Skeletal muscle tissue (tissue), 3 donors: ENCODE measurements at regions not wholly inside any gene's neighbourhood (a gene's known extent, or its start where the extent isn't known, plus 50 kb on each side); places are given as distances from the start of the nearest gene placed in this dataset.

Experiments used
- H3K27ac ChIP-seq: one replicate; pipeline ENCODE4 v1.7.0; 2013; ENCODE audit warnings: mild to moderate bottlenecking, low read depth, low read length, inconsistent platforms
- H3K27me3 ChIP-seq, 3 donors: one replicate each; pipeline ENCODE4 v1.7.0; 2013; ENCODE audit warnings: low read length in 3 of 3; ENCODE audit not compliant: control insufficient read depth in 3 of 3, insufficient read depth in 3 of 3
- H3K36me3 ChIP-seq, 3 donors: one replicate each; pipeline ENCODE4 v1.7.0; 2013; ENCODE audit warnings: low read length in 3 of 3; ENCODE audit not compliant: control insufficient read depth in 3 of 3, insufficient read depth in 3 of 3
- H3K4me1 ChIP-seq, 3 donors: one replicate each; pipeline ENCODE4 v1.7.0; 2013; ENCODE audit warnings: low read length in 3 of 3, mild to moderate bottlenecking in 3 of 3; ENCODE audit not compliant: control insufficient read depth in 3 of 3, insufficient read depth in 3 of 3
- H3K4me3 ChIP-seq, 3 donors: one replicate each; pipeline ENCODE4 v1.7.0; 2013; ENCODE audit warnings: low read length in 3 of 3
- H3K9ac ChIP-seq, 3 donors: one replicate each; pipeline ENCODE4 v1.7.0; 2013; ENCODE audit warnings: low read length in 3 of 3, mild to moderate bottlenecking in 3 of 3, moderate library complexity in 2 of 3, low read depth in 1 of 3
- H3K9me3 ChIP-seq, 3 donors: one replicate each; pipeline ENCODE4 v1.7.0; 2013; ENCODE audit warnings: low read length in 3 of 3; ENCODE audit not compliant: control insufficient read depth in 3 of 3
- donor health status: Osteomylitis.

- H3K27me3 ChIP-seq: no peaks in the 10 kb centered on the region
- no peaks in the 10 kb centered on the region for H3K9me3 ChIP-seq
- no peak overlapping the region for H3K27ac ChIP-seq
These were observed 215.4 kb downstream of the KDR start for GRCh38 chr4:54909961-54910360.

DNA sequence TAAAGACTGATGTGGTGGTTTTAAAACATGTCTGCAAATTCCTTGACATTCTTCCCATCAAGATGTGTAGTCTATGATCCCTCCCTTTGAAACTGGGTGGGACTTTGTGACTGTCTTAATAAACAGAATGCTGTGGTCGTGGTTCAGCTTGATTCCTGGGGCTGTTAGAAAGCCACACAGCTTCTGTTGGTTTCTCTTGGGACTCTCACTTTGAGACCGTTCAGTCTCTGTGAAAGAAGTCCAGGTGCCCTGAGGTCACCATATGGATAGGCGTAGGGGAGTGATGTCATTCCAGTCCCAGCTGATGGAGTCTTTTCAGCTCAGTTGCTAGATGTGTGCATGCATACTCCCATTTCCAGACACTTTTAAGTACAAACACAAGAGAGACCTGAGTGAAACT is 216.6 kb downstream of the KDR start:
- H3K27ac ChIP-seq: no peak overlapping the region
- H3K36me3 ChIP-seq: no peaks in the 10 kb centered on the region
- H3K4me3 ChIP-seq: no peak overlapping the region
- no peaks in the 10 kb centered on the region for H3K9me3 ChIP-seq
- H3K9ac ChIP-seq: no peak overlapping the region
- H3K27me3 ChIP-seq: no peaks in the 10 kb centered on the region
- peaks cover 2 to 3% (median 2%) of the 10 kb centered on the region in 3 donors for H3K4me1 ChIP-seq

More at GRCh38 chr4:54909961-54910360, 215.4 kb downstream of the KDR start:
- Histone ChIP-seq H3K36me3 (no peaks in the 10 kb centered on the region), H3K9ac (no peak overlapping the region), H3K4me1 (peaks cover 7 to 9% (median 9%) of the 10 kb centered on the region in 3 donors), H3K4me3 (no peak overlapping the region)

DNA sequence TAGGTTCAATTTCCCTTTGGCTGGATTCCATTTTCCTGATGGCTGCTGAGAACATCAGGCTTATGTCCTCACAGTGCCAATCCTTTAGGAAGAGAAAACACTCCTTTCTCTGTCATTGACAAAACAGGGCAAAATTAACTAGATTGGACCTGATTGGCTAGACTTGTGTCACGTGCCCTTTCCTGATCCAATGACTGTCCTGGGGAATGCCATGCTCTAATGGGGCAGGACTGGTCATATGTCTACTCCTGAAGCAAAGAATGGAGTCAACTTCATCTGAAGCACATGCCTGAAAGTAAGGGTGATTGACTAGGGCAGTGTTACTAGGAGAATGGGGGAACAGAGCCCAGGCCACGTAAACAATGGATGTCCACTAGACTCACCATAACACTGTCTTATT is 220.4 kb downstream of the KDR start:
- Histone ChIP-seq H3K36me3 (no peaks in the 10 kb centered on the region), H3K9me3 (no peaks in the 10 kb centered on the region), H3K9ac (no peak overlapping the region), H3K27me3 (no peaks in the 10 kb centered on the region), H3K4me1 (no peaks in the 10 kb centered on the region), H3K27ac (no peak overlapping the region), H3K4me3 (no peak overlapping the region)

DNA sequence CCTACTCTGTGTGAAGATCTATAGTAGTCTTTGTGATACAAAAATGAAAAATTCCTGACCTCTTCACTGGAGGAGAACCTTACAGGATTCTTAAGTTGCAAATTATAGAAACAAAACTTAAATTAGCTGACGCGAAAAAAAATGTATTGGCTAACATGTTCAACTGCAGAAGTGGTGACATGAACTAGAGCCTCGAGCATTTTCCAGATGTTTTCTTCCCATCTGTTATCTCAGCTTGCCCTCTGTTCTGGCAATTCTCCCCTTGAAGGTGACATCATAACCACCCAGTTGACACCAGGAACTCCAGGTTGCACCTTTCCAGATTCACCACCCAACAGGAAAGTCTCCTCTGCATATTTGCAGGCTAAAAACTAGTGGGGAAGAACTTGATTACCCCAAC is 222.4 kb downstream of the KDR start:
- no peaks in the 10 kb centered on the region for H3K27me3 ChIP-seq
- no peak overlapping the region for H3K9ac ChIP-seq
- H3K27ac ChIP-seq: no peak overlapping the region
- no peak overlapping the region for H3K4me3 ChIP-seq
- H3K9me3 ChIP-seq: no peaks in the 10 kb centered on the region
- H3K4me1 ChIP-seq: no peaks in the 10 kb centered on the region
- H3K36me3 ChIP-seq: no peaks in the 10 kb centered on the region

DNA sequence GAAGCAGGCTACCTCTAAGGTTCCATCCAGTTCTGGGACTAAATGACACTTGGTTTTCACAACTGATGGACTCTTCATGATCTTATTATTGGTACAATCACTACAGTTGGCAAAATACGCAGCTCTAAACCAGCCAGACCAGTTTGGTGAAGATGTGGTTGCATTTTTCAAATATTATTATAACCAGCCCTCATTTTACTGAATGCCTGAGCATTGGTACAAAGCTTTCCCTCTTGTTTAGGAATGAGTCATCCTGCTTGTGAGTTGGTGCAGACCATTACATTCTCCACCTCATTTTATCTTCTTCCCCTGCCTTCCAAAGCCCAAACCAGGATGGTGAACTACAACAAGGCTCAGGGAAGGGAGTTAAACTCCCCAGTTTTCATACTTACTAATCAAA is 223.1 kb downstream of the KDR start:
- Histone ChIP-seq H3K9me3 (no peaks in the 10 kb centered on the region), H3K4me3 (no peak overlapping the region), H3K9ac (no peak overlapping the region), H3K27ac (no peak overlapping the region), H3K27me3 (no peaks in the 10 kb centered on the region), H3K36me3 (no peaks in the 10 kb centered on the region), H3K4me1 (no peaks in the 10 kb centered on the region)

GRCh38 chr4:54901202-54901601 is 224.2 kb downstream of the KDR start:
- Histone ChIP-seq H3K4me3 (no peak overlapping the region), H3K27ac (no peak overlapping the region), H3K4me1 (no peaks in the 10 kb centered on the region), H3K36me3 (no peaks in the 10 kb centered on the region), H3K9ac (no peak overlapping the region), H3K9me3 (no peaks in the 10 kb centered on the region), H3K27me3 (no peaks in the 10 kb centered on the region)

DNA sequence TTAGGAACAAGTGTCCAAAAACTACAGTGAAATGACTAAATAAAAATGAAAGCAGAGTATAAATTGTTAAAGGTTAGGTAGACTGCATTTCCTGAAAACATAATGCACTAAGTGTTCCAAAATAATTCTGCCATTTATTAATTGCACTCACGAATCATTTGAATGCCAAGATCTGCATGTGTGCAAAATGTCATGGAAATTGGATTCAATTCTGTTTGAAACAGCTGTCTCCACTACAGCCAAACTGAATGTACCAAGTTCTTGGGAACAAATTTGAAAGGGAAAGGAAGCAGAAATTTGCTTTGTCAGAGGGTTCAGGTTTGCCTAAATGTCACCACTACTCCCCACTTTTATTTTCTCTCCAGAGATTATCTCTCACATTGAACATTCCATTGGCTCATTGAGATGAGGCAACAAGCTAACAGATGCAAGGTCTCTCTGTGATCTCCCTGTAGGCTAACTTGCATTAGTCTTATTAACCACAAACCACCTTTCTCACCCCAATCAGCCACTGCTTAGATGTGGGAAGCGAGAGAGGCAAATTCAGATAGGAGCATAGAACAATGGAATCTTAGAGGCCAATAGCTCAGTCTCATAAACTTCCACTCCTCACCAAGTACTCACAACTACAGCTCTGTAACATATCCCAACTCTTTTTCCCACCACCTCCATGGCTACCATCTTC is 226.6 kb downstream of the KDR start:
- no peaks in the 10 kb centered on the region for H3K9me3 ChIP-seq
- H3K27me3 ChIP-seq: no peaks in the 10 kb centered on the region
- no peaks in the 10 kb centered on the region for H3K36me3 ChIP-seq
- H3K4me1 ChIP-seq: no peaks in the 10 kb centered on the region
- no peak overlapping the region for H3K4me3 ChIP-seq
- H3K27ac ChIP-seq: no peak overlapping the region
- H3K9ac ChIP-seq: no peak overlapping the region

GRCh38 chr4:54898056-54898562 is 227.3 kb downstream of the KDR start:
- Histone ChIP-seq H3K4me3 (no peak overlapping the region), H3K27me3 (no peaks in the 10 kb centered on the region), H3K27ac (no peak overlapping the region), H3K9ac (no peak overlapping the region), H3K4me1 (no peaks in the 10 kb centered on the region), H3K9me3 (no peaks in the 10 kb centered on the region), H3K36me3 (no peaks in the 10 kb centered on the region)

DNA sequence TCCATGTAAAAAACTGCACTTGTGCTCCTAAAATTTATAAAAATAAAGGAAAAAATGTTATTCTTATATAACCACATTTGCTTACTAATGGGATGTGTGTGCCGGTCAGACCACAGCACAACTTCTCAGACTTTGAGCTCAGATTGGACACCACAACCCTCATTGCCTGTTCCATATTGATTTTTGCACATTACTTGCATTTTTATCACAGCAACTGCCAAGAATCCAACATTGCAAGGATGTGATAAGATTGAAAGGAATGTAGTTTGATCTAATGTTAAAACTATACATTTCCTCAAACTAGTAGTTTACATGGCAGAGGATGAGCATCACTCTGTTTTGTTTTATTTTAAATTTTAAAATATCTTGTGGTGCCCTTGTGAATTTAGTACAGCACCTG is 227.8 kb downstream of the KDR start:
- Histone ChIP-seq H3K27ac (no peak overlapping the region), H3K4me3 (no peak overlapping the region), H3K9me3 (no peaks in the 10 kb centered on the region), H3K4me1 (no peaks in the 10 kb centered on the region), H3K27me3 (no peaks in the 10 kb centered on the region), H3K9ac (no peak overlapping the region), H3K36me3 (no peaks in the 10 kb centered on the region)

DNA sequence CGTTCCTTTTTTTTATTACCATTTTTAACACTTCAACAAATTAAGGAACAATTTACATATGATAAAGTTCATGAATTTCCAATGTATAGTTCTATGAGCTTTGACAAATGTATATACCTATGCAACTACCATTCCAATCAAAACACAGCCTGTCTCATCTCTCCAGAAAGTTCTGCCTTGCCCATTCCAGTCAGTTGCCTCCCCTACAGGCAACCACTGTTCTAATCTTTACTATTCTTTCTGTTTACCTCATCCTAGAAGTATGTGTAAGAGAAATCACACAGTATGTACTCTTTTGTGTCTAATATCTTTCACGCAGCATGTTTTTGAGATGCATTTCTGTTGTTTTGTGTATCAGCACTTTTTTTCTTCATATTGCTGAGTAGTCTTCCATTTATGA is 224.9 kb downstream of the KIT start:
- H3K9ac ChIP-seq: no peak overlapping the region
- no peak overlapping the region for H3K4me3 ChIP-seq
- no peaks in the 10 kb centered on the region for H3K4me1 ChIP-seq
- H3K27ac ChIP-seq: no peak overlapping the region
- no peaks in the 10 kb centered on the region for H3K9me3 ChIP-seq
- no peaks in the 10 kb centered on the region for H3K36me3 ChIP-seq
- no peaks in the 10 kb centered on the region for H3K27me3 ChIP-seq
